HG02852 (cell line): ENCODE measurements at regions not wholly inside any gene's neighbourhood (a gene's known extent, or its start where the extent isn't known, plus 50 kb on each side); places are given as distances from the start of the nearest gene placed in this dataset.

Source experiments
- ATAC-seq: cut with Tn5 transposase; IDR thresholded peaks from one replicate; pipeline ENCODE4 v1.9.1; 2021; ENCODE audit warnings: mild to moderate bottlenecking, moderate library complexity; ENCODE audit not compliant: unreplicated experiment

GRCh38 chr1:60987904-60988303, 94.5 kb upstream of the NFIA start:
- no peak for ATAC-seq

GRCh38 chr1:60984062-60984799, 98.1 kb upstream of the NFIA start:
- no peak for ATAC-seq

GRCh38 chr1:60983701-60984061, 98.7 kb upstream of the NFIA start:
- ATAC-seq: no peak

- ATAC-seq: no peak
These were observed 99.8 kb upstream of the NFIA start for GRCh38 chr1:60982539-60982938.

GRCh38 chr1:60981357-60981756, 101.0 kb upstream of the NFIA start:
- no peak for ATAC-seq

GRCh38 chr1:60978421-60979357, 103.7 kb upstream of the NFIA start:
- peak; percentile 78 for ATAC-seq

GRCh38 chr1:60977661-60978060, 104.7 kb upstream of the NFIA start:
- ATAC-seq: no peak

- ATAC-seq: no peak
These were observed 107.6 kb upstream of the NFIA start for GRCh38 chr1:60974524-60975372.

- no peak for ATAC-seq
These were observed 108.7 kb upstream of the NFIA start for GRCh38 chr1:60973668-60974067.

- ATAC-seq: no peak
These were observed 109.5 kb upstream of the NFIA start for GRCh38 chr1:60972841-60973364.

GRCh38 chr1:60971330-60971729, 111.0 kb upstream of the NFIA start:
- no peak for ATAC-seq

GRCh38 chr1:60969971-60970509, 112.3 kb upstream of the NFIA start:
- no peak for ATAC-seq

- no peak for ATAC-seq
These were observed 117.0 kb upstream of the NFIA start for GRCh38 chr1:60965280-60965854.

GRCh38 chr1:60963167-60963940, 119.0 kb upstream of the NFIA start:
- ATAC-seq: no peak

GRCh38 chr1:60960891-60961461, 121.4 kb upstream of the NFIA start:
- ATAC-seq: no peak

- ATAC-seq: no peak
These were observed 122.7 kb upstream of the NFIA start for GRCh38 chr1:60959701-60960100.

GRCh38 chr1:60958001-60958400, 124.4 kb upstream of the NFIA start:
- no peak for ATAC-seq

GRCh38 chr1:60956520-60956919, 125.8 kb upstream of the NFIA start:
- no peak for ATAC-seq

- no peak for ATAC-seq
These were observed 129.7 kb upstream of the NFIA start for GRCh38 chr1:60952612-60953111.
